Spleen (tissue), 7 donors: ENCODE measurements at regions not wholly inside any gene's neighbourhood (a gene's known extent, or its start where the extent isn't known, plus 50 kb on each side); places are given as distances from the start of the nearest gene placed in this dataset.

Experiments used
- CTCF ChIP-seq, 11 experiments: fragments of 200-600 bp in 7 of 11; fragments of 450-650 bp in 4 of 11; sonication (generic) in 4 of 11; IDR thresholded peaks in 8 of 11; conservative IDR thresholded peaks in 3 of 11; 1 replicate in 7 of 11; 2 replicates in 4 of 11; pipeline versions ENCODE4 v1.4.0 to v1.8.0; 2016 to 2021; ENCODE audit warnings: antibody characterized with exemption in 11 of 11, inconsistent platforms in 4 of 11, mild to moderate bottlenecking in 1 of 11
- POLR2AphosphoS5 ChIP-seq, 3 donors: sonication (generic); formaldehyde crosslinking; IDR thresholded peaks; one replicate each; pipeline ENCODE4 v1.5.1; 2017; ENCODE audit warnings: antibody characterized with exemption in 3 of 3
- donor health status: DM: no; HTN: no; CAD: no; lungs with moderate emphysema.
- donor health status: DM: no; HTN: no; CAD: no.
- donor health status: DM: no; HTN: no; CAD: no.

GRCh38 chr7:84617265-84618030, 422.9 kb upstream of the SEMA3A start:
- no peak for TF ChIP-seq CTCF (IDR thresholded peaks at IDR 0.05 in 8 of 11, conservative IDR thresholded peaks at IDR 0.05 in 3 of 11)
- TF ChIP-seq POLR2AphosphoS5 (IDR thresholded peaks at IDR 0.05) = no peak
